Neural progenitor cell (in vitro differentiated cells): ENCODE measurements at regions not wholly inside any gene's neighbourhood (a gene's known extent, or its start where the extent isn't known, plus 50 kb on each side); places are given as distances from the start of the nearest gene placed in this dataset.

Source experiments
- EZH2 ChIP-seq: fragments of 200-600 bp; sonication (generic); IDR thresholded peaks from 2 replicates; pipeline ENCODE4 v1.6.1; 2017; ENCODE audit warnings: antibody characterized with exemption, mild to moderate bottlenecking, moderate library complexity
- TF ChIP-seq, protein P1 (sequence below): fragments of 200-600 bp; sonication (generic); IDR thresholded peaks from 2 replicates; pipeline ENCODE4 v1.5.1; 2017; ENCODE audit warnings: antibody characterized with exemption, mild to moderate bottlenecking

GRCh38 chr7:81525841-81526240 is 244.0 kb downstream of the HGF start:
- no peak for TF ChIP-seq EZH2
- TF ChIP-seq, protein P1, sequence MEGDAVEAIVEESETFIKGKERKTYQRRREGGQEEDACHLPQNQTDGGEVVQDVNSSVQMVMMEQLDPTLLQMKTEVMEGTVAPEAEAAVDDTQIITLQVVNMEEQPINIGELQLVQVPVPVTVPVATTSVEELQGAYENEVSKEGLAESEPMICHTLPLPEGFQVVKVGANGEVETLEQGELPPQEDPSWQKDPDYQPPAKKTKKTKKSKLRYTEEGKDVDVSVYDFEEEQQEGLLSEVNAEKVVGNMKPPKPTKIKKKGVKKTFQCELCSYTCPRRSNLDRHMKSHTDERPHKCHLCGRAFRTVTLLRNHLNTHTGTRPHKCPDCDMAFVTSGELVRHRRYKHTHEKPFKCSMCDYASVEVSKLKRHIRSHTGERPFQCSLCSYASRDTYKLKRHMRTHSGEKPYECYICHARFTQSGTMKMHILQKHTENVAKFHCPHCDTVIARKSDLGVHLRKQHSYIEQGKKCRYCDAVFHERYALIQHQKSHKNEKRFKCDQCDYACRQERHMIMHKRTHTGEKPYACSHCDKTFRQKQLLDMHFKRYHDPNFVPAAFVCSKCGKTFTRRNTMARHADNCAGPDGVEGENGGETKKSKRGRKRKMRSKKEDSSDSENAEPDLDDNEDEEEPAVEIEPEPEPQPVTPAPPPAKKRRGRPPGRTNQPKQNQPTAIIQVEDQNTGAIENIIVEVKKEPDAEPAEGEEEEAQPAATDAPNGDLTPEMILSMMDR = no peak
